ENCODE measurements at regions not wholly inside any gene's neighbourhood (a gene's known extent, or its start where the extent isn't known, plus 50 kb on each side); places are given as distances from the start of the nearest gene placed in this dataset.

DNA sequence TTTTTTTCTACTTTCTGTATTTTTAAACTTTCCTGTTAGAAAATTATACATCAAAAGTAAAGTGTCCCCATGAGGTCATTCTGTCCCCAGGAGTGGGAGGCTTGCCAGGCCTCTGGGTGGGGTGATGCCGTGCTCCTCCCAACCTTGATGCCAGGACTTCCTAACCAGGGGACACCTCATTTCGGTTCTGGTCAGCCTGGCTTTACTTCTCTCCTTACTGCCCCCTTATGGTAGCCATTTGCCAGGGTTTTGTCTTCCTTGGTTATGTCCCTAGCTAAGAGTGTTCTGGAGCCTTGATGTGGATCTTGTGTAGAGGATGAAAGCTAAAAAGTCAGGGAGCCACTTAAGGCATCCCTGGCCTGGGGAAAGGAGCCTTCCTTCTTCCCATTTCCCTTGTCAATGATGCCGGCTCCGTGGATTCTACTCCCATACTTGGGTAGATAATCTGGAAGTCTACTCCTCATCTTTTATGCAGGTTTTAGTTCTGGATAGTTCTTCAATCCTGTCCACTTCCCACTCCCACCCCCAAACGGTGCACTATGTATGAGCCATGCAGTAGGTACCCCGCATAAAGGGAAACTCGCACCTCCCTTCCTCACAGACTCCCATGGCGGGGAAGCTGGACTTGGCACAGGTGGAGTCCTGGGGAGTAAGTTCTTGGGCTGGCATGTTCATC, 164.1 kb upstream of the SALL4 start:
- H3K4me1 Mint-ChIP-seq (ENCODE audit: low read depth), result peaks cover 12% of the 10 kb centered on the region
- no peak for DNase-seq (ENCODE audit: low spot score, unreplicated experiment)
- H3K27me3 Mint-ChIP-seq, result no peaks in the 10 kb centered on the region
- no peaks in the 10 kb centered on the region for H3K36me3 Mint-ChIP-seq (ENCODE audit: insufficient read depth)
- no peaks in the 10 kb centered on the region for H3K9me3 Mint-ChIP-seq (ENCODE audit: low read depth)
- TF ChIP-seq, protein P1, sequence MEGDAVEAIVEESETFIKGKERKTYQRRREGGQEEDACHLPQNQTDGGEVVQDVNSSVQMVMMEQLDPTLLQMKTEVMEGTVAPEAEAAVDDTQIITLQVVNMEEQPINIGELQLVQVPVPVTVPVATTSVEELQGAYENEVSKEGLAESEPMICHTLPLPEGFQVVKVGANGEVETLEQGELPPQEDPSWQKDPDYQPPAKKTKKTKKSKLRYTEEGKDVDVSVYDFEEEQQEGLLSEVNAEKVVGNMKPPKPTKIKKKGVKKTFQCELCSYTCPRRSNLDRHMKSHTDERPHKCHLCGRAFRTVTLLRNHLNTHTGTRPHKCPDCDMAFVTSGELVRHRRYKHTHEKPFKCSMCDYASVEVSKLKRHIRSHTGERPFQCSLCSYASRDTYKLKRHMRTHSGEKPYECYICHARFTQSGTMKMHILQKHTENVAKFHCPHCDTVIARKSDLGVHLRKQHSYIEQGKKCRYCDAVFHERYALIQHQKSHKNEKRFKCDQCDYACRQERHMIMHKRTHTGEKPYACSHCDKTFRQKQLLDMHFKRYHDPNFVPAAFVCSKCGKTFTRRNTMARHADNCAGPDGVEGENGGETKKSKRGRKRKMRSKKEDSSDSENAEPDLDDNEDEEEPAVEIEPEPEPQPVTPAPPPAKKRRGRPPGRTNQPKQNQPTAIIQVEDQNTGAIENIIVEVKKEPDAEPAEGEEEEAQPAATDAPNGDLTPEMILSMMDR (IDR thresholded peaks at IDR 0.05; ENCODE audit: unreplicated experiment), result peak; percentile 57
- H3K4me3 Mint-ChIP-seq (ENCODE audit: low read depth), result no peak overlapping the region
- H3K27ac Mint-ChIP-seq, result no peak overlapping the region

DNA sequence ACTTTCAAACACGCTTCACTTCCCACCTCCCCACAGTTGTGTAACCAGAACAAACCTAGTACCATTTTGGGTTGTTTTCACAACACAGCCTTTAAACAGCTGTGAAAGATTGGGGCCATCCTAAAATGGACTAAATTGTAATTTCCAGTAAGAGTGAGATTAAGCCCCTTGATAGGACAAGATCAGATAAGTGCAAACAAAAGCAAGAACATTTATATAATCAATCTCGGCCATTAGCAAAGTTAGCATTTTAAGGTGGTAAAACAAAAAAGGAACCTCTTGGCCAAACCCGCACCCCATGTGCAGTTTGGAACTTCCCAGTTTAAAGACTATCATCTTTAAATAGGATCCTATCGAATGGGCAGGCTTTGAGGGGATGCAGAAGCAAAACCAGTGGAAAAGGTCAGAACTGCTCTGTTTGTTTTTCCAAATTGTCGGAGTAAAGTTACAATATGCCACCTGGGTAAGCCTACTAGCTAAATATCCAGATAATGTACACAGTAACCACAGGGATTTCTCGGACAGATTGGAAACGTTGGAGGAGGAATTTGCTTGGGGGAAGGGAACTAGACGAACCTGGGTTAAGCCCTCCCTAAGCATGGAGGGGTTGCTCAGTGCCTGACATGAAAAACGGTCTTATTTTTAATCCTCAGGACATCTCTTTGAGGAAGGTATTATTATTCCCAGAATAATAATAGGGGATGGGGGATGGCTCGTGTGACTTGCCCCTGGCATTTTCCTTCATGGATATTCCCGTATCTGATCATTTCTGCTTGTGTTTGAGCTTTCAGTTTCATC, 159.8 kb upstream of the SALL4 start:
- H3K27me3 Mint-ChIP-seq, result no peaks in the 10 kb centered on the region
- H3K4me3 Mint-ChIP-seq (ENCODE audit: low read depth), result no peak overlapping the region
- H3K9me3 Mint-ChIP-seq (ENCODE audit: low read depth), result no peaks in the 10 kb centered on the region
- TF ChIP-seq, protein P1 (IDR thresholded peaks at IDR 0.05; ENCODE audit: unreplicated experiment), result no peak
- peak overlapping the region; percentile 32 for H3K27ac Mint-ChIP-seq
- no peaks in the 10 kb centered on the region for H3K36me3 Mint-ChIP-seq (ENCODE audit: insufficient read depth)
- no peak for DNase-seq (ENCODE audit: low spot score, unreplicated experiment)
- H3K4me1 Mint-ChIP-seq (ENCODE audit: low read depth), result peaks cover 41% of the 10 kb centered on the region

DNA sequence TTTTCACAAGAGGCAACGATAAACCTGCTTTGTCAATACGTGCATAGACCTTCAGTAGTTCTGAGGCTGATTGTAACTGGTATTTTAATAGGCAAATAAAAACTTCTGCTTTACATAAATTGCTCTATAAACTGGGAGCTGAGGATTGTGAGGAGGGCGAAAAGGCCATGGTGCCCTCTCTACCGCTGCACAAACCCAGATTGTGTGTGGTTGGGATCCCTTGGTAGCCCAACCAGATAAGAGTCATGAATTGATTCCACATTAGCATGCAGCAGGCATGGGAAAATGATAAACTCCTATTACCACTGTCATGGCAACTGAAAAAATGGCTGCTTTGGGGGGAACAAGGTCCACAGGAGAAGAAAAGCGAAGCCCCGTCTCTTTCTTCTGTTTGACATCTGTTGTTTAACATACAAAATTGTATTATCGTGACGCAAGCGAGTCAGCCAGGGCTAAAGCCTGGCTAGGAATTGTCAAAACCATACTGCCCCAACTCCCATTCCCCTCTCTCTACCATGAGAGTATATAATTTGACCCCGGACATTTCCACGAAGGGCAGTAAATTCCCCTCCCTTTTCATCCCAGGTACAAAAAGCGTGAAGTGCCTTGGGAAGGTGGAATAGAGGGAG, 157.8 kb upstream of the SALL4 start:
- H3K4me3 Mint-ChIP-seq (ENCODE audit: low read depth), result peak overlapping the region; percentile 61
- no peaks in the 10 kb centered on the region for H3K9me3 Mint-ChIP-seq (ENCODE audit: low read depth)
- TF ChIP-seq, protein P1 (IDR thresholded peaks at IDR 0.05; ENCODE audit: unreplicated experiment), result no peak
- no peak for DNase-seq (ENCODE audit: low spot score, unreplicated experiment)
- H3K4me1 Mint-ChIP-seq (ENCODE audit: low read depth), result peaks cover 41% of the 10 kb centered on the region
- H3K36me3 Mint-ChIP-seq (ENCODE audit: insufficient read depth), result no peaks in the 10 kb centered on the region
- H3K27ac Mint-ChIP-seq, result peak overlapping the region; percentile 96
- H3K27me3 Mint-ChIP-seq, result no peaks in the 10 kb centered on the region

DNA sequence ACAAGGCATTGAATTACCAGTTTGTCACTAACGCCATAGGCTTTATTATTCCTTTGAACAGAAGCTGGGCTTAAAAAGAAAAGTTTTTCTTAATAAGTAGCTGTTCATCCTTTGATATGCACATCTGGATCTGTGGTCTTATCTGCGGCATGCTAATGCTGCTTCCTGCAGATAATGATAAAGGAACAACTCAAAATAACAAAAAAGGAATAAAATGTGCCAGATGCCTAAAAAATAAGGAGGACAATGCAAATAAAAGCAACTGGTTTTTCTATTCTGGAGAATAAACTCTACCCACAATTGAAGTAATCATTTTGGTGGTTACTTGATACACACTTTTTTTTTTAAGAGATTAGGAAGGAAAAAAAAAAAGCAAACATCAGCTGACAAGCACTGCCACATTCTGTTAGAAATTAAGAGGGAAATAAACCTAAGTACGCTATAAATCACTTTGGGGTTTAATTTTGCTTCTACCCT, 156.8 kb upstream of the SALL4 start:
- Mint-ChIP-seq H3K36me3 (ENCODE audit: insufficient read depth) (no peaks in the 10 kb centered on the region), H3K27ac (peak overlapping the region; percentile 96), H3K4me3 (ENCODE audit: low read depth) (peak overlapping the region; percentile 30), H3K4me1 (ENCODE audit: low read depth) (peaks cover 41% of the 10 kb centered on the region), H3K27me3 (no peaks in the 10 kb centered on the region), H3K9me3 (ENCODE audit: low read depth) (no peaks in the 10 kb centered on the region)
- TF ChIP-seq, protein P1 (IDR thresholded peaks at IDR 0.05; ENCODE audit: unreplicated experiment), result no peak
- DNase-seq (ENCODE audit: low spot score, unreplicated experiment), result no peak
